ENCODE measurements at regions not wholly inside any gene's neighbourhood (a gene's known extent, or its start where the extent isn't known, plus 50 kb on each side); places are given as distances from the start of the nearest gene placed in this dataset.

GRCh38 chr3:144351011-144351410 lies 379.4 kb downstream of the DIPK2A start:
- no peak overlapping the region for H2AFZ ChIP-seq (ENCODE audit: control insufficient read depth, low read length)
- FAIRE-seq (no peak), DNase-seq (ENCODE audit: low read depth, low spot score) (no peak)
- H3K4me3 ChIP-seq (ENCODE audit: control insufficient read depth in 2 of 3, extremely low read depth in 1 of 3, insufficient read depth in 2 of 3, low read depth in 1 of 3, low read length in 3 of 3) = no peak overlapping the region
- no peaks in the 10 kb centered on the region for H3K79me2 ChIP-seq (ENCODE audit: control insufficient read depth, insufficient read depth, low read length)
- dilution Hi-C loops (cut with MboI; ENCODE audit: extremely low pct_ligation_motif_present, low sequenced_read_pairs) = no loop called here
- H3K9me1 ChIP-seq (ENCODE audit: control insufficient read depth, extremely low read depth, insufficient read depth, low read length) = no peaks in the 10 kb centered on the region
- H3K27ac ChIP-seq (ENCODE audit: control insufficient read depth, insufficient read depth, low read length) = no peak overlapping the region
- H3K27me3 ChIP-seq (ENCODE audit: control insufficient read depth, extremely low read depth, insufficient read depth, low read length) = no peaks in the 10 kb centered on the region
- H3K9ac ChIP-seq (ENCODE audit: control insufficient read depth, extremely low read depth, insufficient read depth, low read length) = no peak overlapping the region
- no peaks in the 10 kb centered on the region for H3K36me3 ChIP-seq (ENCODE audit: control insufficient read depth in 2 of 2, extremely low read depth in 1 of 2, insufficient read depth in 2 of 2, low read length in 2 of 2)
- H3K4me2 ChIP-seq (ENCODE audit: control insufficient read depth, extremely low read depth, insufficient read depth, low read depth, low read length) = no peak overlapping the region
- no peaks in the 10 kb centered on the region for H3K4me1 ChIP-seq (ENCODE audit: control insufficient read depth, extremely low read depth, insufficient read depth, low read length)
- H4K20me1 ChIP-seq (ENCODE audit: control insufficient read depth, extremely low read depth, insufficient read depth, low read length) = no peaks in the 10 kb centered on the region
- H3K9me3 ChIP-seq (ENCODE audit: control insufficient read depth, low read depth, low read length) = no peaks in the 10 kb centered on the region
- TF ChIP-seq CTCF (optimal IDR thresholded peaks at IDR 0.05 in 1 of 3, IDR thresholded peaks at IDR 0.05 in 1 of 3, conservative IDR thresholded peaks at IDR 0.05 in 1 of 3; ENCODE audit: extremely low read depth in 1 of 3, insufficient read depth in 2 of 3, low read length in 3 of 3) (no peak), EZH2 (IDR thresholded peaks at IDR 0.05; ENCODE audit: low read length) (no peak)

- no peaks in the 10 kb centered on the region for H3K9me1 ChIP-seq (ENCODE audit: control insufficient read depth, extremely low read depth, insufficient read depth, low read length)
- DNase-seq (ENCODE audit: low read depth, low spot score) (no peak), FAIRE-seq (no peak)
- H3K4me2 ChIP-seq (ENCODE audit: control insufficient read depth, extremely low read depth, insufficient read depth, low read depth, low read length) = no peak overlapping the region
- H3K4me3 ChIP-seq (ENCODE audit: control insufficient read depth in 2 of 3, extremely low read depth in 1 of 3, insufficient read depth in 2 of 3, low read depth in 1 of 3, low read length in 3 of 3) = no peak overlapping the region
- H3K36me3 ChIP-seq (ENCODE audit: control insufficient read depth in 2 of 2, extremely low read depth in 1 of 2, insufficient read depth in 2 of 2, low read length in 2 of 2) = no peaks in the 10 kb centered on the region
- no peaks in the 10 kb centered on the region for H3K4me1 ChIP-seq (ENCODE audit: control insufficient read depth, extremely low read depth, insufficient read depth, low read length)
- dilution Hi-C loops (cut with MboI; ENCODE audit: extremely low pct_ligation_motif_present, low sequenced_read_pairs) = no loop called here
- H3K27ac ChIP-seq (ENCODE audit: control insufficient read depth, insufficient read depth, low read length) = no peak overlapping the region
- H4K20me1 ChIP-seq (ENCODE audit: control insufficient read depth, extremely low read depth, insufficient read depth, low read length) = no peaks in the 10 kb centered on the region
- TF ChIP-seq CTCF (optimal IDR thresholded peaks at IDR 0.05 in 1 of 3, IDR thresholded peaks at IDR 0.05 in 1 of 3, conservative IDR thresholded peaks at IDR 0.05 in 1 of 3; ENCODE audit: extremely low read depth in 1 of 3, insufficient read depth in 2 of 3, low read length in 3 of 3) (no peak), EZH2 (IDR thresholded peaks at IDR 0.05; ENCODE audit: low read length) (no peak)
- no peaks in the 10 kb centered on the region for H3K27me3 ChIP-seq (ENCODE audit: control insufficient read depth, extremely low read depth, insufficient read depth, low read length)
- H3K9ac ChIP-seq (ENCODE audit: control insufficient read depth, extremely low read depth, insufficient read depth, low read length) = no peak overlapping the region
- H3K9me3 ChIP-seq (ENCODE audit: control insufficient read depth, low read depth, low read length) = no peaks in the 10 kb centered on the region
- H2AFZ ChIP-seq (ENCODE audit: control insufficient read depth, low read length) = no peak overlapping the region
- H3K79me2 ChIP-seq (ENCODE audit: control insufficient read depth, insufficient read depth, low read length) = no peaks in the 10 kb centered on the region
Measured at GRCh38 chr3:144351773-144352365, 380.2 kb downstream of the DIPK2A start.
